ENCODE measurements at regions not wholly inside any gene's neighbourhood (a gene's known extent, or its start where the extent isn't known, plus 50 kb on each side); places are given as distances from the start of the nearest gene placed in this dataset.
"Not testable (repeated sequence)": the region's sequence is repeated elsewhere in the genome, so short reads cannot be mapped to it uniquely, and the experiment has no call there.

DNA sequence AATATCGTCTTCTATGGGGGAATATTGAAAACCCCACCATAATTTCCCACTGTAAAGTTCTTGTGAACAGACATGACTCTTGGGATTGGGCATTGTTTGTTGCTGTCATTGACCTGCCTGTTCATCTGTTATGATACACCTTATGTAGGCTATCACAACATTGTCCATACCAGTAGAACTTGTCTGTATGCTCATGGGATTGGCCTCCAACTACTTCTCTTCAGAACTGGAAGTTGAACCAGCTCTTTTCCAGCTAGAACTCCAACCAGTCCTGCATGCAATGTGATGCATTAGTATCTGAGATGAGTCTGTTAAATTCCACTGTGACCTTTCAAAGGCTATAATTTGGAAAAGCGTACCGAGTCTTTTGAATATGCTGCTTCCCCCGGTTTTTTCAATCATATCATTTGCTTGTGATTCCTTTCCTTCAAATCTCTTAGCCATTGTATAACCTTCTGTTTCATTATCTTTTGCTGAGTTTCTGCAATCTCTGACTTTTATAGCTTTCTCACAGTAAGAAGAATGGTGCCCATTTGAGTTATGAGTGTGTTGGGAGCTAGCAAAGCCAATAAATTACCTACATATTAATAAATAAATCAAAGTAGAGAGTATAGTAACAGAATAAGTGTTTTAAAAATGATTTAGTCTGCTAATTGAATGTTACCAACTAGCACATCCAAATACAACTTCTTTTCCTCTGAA lies 101.9 kb downstream of the PLK2 start:
- no peak for DNase-seq (ENCODE audit: low read depth, low spot score)

DNA sequence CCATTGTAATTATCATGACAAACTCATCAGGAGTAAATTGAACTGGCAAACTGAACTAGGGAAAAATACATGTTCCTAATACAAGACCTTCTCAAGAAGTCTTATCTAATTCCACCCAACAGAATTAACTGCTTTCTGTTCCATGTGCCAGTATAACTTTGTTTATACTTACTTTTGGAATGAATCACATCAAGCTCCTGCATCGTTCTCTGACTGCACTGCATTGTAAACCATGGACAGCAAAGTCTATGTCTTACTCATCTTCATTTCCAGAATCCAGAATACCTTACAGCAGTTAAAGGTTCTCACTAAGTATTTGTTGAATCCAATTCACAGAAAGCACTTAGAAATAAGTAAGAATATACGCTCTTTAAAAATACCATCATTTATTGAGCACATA lies 102.8 kb downstream of the PLK2 start:
- no peak for DNase-seq (ENCODE audit: low read depth, low spot score)

DNA sequence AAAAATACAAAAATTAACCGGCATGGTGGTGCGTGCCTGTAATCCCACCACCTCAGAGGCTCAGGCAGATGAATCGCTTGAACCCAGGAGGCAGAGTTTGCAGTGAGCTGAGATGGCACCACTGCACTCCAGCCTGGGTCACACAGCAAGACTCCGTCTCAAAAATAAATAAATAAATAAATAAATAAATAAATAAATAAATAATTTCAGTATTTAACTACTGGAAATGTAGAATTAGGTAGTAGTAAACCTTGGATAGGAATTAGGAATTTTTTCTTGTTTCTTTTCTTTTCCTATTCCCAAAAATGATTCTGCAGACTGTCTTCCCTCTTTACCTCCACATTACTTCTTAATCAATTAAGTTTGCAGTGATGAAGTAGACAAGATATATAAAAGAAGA lies 103.2 kb downstream of the PLK2 start:
- no peak for DNase-seq (ENCODE audit: low read depth, low spot score)

- DNase-seq (ENCODE audit: low read depth, low spot score), result peak; percentile 6
Measured at GRCh38 chr5:58354827-58355226, 105.1 kb downstream of the PLK2 start.

DNA sequence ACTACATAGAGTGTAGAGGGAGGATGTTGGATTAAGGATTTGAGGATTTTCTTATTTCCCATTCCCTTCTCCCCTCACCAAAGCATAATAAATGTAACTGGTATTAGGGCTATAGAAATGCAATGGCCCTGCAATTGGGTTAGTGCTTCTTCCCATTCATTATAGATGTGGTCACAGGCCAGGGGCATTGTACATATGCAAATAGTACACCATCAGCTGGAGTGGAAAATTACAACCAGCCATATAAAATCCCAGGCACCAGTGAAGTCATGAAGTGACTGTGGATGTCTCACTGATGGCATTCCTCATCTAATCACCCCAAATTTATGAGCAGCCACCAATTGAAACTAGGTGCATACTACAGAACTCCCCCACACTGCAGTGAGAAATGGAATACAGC lies 105.9 kb downstream of the PLK2 start:
- DNase-seq (ENCODE audit: low read depth, low spot score), result no peak

- no peak for DNase-seq (ENCODE audit: low read depth, low spot score)
Measured at GRCh38 chr5:58351190-58351589, 108.7 kb downstream of the PLK2 start.

DNA sequence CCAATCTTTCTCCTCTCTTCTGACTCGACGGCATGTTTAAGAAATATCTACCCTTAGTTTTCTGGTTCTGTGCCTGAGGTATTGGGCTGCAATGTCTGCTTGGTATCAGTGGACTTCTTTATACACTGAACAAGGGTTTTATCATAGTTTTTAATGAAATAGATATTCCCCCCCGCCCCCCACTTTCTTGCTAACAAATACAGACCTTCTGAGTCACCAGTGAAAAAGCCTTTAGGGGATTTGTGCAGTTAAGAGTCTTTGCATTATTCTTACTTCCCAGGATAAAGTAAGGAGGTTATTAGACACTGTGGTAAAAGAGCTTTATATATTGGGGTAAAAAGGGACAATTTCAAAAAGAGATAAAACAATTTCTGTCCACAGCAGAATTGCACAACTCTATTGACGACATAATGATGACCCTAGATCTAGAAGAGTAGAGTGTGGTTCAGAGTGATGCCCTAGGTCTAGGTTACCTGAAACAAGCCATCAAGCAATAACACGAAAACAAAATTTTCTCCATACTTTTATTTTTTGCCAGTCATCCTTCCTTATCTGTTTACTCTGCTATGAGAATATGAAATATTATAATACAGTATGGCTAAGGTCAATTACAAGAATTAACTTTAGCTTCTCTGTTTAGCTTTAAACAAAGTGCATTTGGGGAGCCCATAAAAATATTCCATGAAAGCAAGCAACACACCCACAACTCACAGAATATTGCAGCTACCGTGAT lies 110.7 kb downstream of the PLK2 start:
- DNase-seq (ENCODE audit: low read depth, low spot score), result no peak

- no peak for DNase-seq (ENCODE audit: low read depth, low spot score)
Measured at GRCh38 chr5:58346041-58346440, 113.8 kb downstream of the PLK2 start.

GRCh38 chr5:58341476-58341875 lies 118.4 kb downstream of the PLK2 start:
- DNase-seq (ENCODE audit: low read depth, low spot score), result no peak

GRCh38 chr5:58335518-58335917 lies 124.4 kb downstream of the PLK2 start:
- DNase-seq (ENCODE audit: low read depth, low spot score), result no peak

DNA sequence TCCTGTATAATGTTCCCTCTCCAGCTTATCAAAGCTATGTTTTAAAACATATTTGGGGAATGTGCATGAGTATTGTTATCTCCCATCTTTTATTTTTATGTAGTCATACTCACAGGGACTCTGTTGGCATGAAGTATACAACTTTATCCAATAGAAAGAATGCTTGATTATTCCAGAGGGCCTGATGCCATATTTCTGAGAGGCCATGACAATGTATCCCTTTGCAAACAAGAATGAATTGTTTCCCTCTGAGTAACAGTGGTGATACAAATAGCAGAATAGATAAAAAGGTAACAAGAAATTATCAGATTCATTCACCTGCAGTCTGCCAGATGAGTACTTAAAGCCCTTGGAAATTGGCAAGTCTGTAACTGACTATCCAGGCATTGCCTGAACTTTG lies 125.9 kb downstream of the PLK2 start:
- DNase-seq (ENCODE audit: low read depth, low spot score), result no peak

- DNase-seq (ENCODE audit: low read depth, low spot score), result no peak
Measured at GRCh38 chr5:58330781-58331180, 129.1 kb downstream of the PLK2 start.

GRCh38 chr5:58327289-58327688 lies 132.6 kb downstream of the PLK2 start:
- no peak for DNase-seq (ENCODE audit: low read depth, low spot score)

DNA sequence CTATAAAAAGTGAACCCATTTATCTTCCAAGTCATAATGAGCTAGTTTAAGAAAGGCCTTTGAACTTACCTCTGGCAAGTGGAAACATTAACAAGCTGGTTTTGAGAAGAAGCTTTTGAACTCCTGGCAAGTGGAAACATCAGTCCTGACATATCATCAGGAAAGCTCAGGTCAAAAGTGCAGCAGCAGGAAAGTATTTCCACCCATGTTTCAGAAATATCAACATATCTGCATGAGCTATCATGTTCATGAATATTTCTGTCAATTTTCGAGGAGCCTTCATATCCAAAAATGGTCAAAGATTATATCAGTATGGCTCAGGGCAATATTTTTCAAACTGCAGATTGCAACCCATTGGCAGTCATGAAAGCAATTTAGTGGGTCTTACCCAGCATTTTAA lies 133.9 kb downstream of the PLK2 start:
- no peak for DNase-seq (ENCODE audit: low read depth, low spot score)

- no peak for DNase-seq (ENCODE audit: low read depth, low spot score)
Measured at GRCh38 chr5:58322453-58322852, 137.4 kb downstream of the PLK2 start.

GRCh38 chr5:58318468-58318867 lies 141.4 kb downstream of the PLK2 start:
- no peak for DNase-seq (ENCODE audit: low read depth, low spot score)

GRCh38 chr5:58317808-58318207 lies 142.1 kb downstream of the PLK2 start:
- no peak for DNase-seq (ENCODE audit: low read depth, low spot score)

DNA sequence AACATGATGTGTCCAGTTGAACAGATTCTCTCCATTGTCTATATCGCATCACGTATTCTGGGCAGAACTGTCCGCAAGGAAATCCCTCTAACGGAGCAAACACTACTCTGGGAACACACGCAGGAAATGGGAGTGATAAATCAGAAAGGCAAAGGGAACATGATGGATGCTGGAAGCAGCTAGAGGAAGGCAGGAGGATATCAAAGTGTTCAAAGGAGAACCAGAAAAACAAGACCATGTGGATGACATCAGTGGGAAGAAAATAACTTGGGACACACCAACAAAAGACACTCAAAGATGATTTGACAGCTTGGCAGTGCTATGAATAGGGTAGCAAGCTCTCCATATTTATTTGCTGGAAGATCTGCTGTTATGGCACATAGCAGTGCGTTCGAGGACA lies 142.9 kb downstream of the PLK2 start:
- no peak for DNase-seq (ENCODE audit: low read depth, low spot score)

GRCh38 chr5:58315794-58316193 lies 144.1 kb downstream of the PLK2 start:
- no peak for DNase-seq (ENCODE audit: low read depth, low spot score)

DNA sequence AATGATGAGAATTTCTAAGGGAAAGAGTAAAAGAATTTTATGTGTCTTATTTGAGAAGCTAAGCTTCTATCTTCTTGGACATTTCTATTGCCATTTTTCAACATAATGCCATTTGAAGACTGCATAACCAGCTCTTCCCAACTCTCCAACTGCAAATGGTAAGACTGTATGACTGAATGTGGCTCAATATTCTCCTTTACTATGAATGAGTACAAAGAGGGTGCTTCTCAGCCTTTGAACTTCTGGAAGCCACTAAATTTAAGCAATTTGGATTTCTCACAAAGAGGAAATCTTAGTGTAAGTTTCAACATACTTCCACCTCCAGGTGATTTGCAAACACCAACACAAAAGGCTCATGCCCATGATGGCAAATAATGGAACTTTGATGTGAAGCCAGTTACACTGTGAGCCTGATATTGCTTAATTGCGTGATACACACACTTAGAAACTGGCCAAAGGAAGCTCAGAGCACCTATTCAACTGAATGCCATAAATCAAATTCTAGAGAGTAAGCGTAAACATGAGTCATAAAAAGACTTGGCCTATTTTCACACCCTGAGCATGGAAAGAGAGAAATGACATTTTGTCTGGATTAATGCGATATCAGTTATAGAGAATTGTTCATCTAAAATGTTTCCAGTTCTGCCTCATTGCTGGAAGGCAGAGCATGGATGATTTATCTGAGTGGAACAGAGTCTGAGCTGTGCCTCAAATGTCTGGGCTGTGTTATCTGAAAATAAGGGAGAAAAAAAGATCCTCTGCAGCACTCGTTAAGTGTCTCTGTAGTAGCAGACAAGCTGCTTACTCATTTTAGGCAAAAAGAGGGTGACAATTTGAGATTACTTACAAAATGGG lies 145.3 kb downstream of the PLK2 start:
- no peak for DNase-seq (ENCODE audit: low read depth, low spot score)

DNA sequence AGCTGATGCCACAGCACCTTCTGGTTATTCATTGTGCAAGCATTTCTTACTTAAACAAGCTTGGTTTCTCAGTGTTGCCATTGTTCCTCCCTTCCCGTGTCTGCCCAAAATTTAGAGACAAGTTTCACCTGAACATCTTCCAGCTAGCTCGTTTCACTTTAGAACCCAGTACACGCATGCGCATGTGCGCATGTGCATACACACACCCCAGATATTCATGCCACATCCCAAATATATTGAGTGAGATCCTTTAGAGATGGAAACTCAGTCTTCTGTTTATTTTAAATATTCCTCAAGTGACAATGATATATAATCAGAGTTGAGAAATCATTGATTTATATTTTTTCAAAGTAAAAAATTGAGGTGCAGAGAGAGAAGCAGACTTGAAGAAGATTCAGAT lies 147.6 kb downstream of the PLK2 start:
- no peak for DNase-seq (ENCODE audit: low read depth, low spot score)

DNA sequence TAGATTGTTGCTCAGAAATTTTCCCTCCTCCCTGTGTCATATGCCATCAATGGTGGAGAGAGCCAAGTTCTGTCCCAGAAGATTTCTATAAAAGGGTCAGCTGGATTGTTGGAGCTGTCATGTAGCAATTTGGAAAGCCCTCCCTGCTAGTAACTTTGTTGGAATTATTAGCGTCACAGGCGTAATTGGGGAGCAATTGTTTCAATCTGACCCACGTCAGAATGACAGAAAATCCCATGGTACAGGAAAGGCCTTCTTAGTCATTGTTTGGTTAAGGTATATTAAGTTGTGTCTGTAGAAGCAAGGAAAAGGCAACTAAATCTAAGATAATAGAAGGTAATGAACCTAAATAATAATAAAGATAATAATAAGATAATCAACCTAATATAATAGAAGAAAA lies 148.4 kb downstream of the PLK2 start:
- no peak for DNase-seq (ENCODE audit: low read depth, low spot score)

GRCh38 chr5:58308384-58308783 lies 151.5 kb downstream of the PLK2 start:
- DNase-seq (ENCODE audit: low read depth, low spot score), result not testable (repeated sequence)

Measured in ELF-1 (cell line).